A549 (cell line): ENCODE measurements at regions not wholly inside any gene's neighbourhood (a gene's known extent, or its start where the extent isn't known, plus 50 kb on each side); places are given as distances from the start of the nearest gene placed in this dataset.

Experiments
- ATAC-seq, 2 experiments: fragments of 200-7000 bp in 1 of 2; fragments of >200 bp in 1 of 2; cut with Nextera tagmentation in 1 of 2; cut with Tn5 transposase in 1 of 2; 3 replicates each; pipeline versions ENCODE4 v1.8.0 to v1.9.1; 2018 to 2020; ENCODE audit warnings: mild to moderate bottlenecking in 1 of 2, moderate library complexity in 1 of 2
- CTCF ChIA-PET: fragments of 300-600 bp; sonication (Branson Sonifier 250); formaldehyde crosslinking; extraction: SDS; loops from one replicate; lab custom pipeline; 2021; ENCODE audit warnings: antibody characterized with exemption, inconsistent platforms; lab: Yijun Ruan, JAX
- POLR2A ChIA-PET: fragments of 350-600 bp; formaldehyde crosslinking; extraction: SDS; loops from one replicate; lab custom pipeline; 2021; ENCODE audit warnings: antibody characterized with exemption, inconsistent platforms; lab: Yijun Ruan, JAX
- DNase-seq, 2 experiments: peaks; one replicate each; pipeline versions ENCODE4 v3.0.0 to v3.0.0-alpha.2; 2011 to 2016; ENCODE audit warnings: low read depth in 1 of 2, low spot score in 1 of 2
- FAIRE-seq: peaks from 2 replicates; lab custom pipeline; 2011; peaks lifted over from hg19 to GRCh38; lab: Jason Lieb, UNC
- H3K27ac ChIP-seq, 2 experiments: fragments of >200 bp; sonication (Bioruptor Twin); formaldehyde crosslinking; 3 replicates each; pipeline ENCODE4 v1.5.1; 2016 to 2017
- H3K4me1 ChIP-seq: fragments of >200 bp; sonication (Bioruptor Twin); formaldehyde crosslinking; 3 replicates; pipeline ENCODE4 v1.6.1; 2016
- H3K4me2 ChIP-seq: fragments of >200 bp; sonication (Bioruptor Twin); formaldehyde crosslinking; 3 replicates; pipeline ENCODE4 v1.6.1; 2016
- H3K4me3 ChIP-seq: fragments of >200 bp; sonication (Bioruptor Twin); formaldehyde crosslinking; 3 replicates; pipeline ENCODE4 v1.5.1; 2016
- H3K9me3 ChIP-seq: fragments of >200 bp; sonication (Bioruptor Twin); formaldehyde crosslinking; 3 replicates; pipeline ENCODE4 v1.6.1; 2016
- BHLHE40 ChIP-seq: IDR thresholded peaks from 2 replicates; pipeline ENCODE4 v1.6.1; 2012; ENCODE audit warnings: low read depth, low read length, inconsistent platforms
- CHD4 ChIP-seq: fragments of 200-600 bp; sonication (generic); IDR thresholded peaks from 2 replicates; pipeline ENCODE4 v1.6.1; 2016; ENCODE audit warnings: antibody characterized with exemption, mild to moderate bottlenecking, borderline replicate concordance
- EHMT2 ChIP-seq: fragments of 200-600 bp; sonication (generic); IDR thresholded peaks from 2 replicates; pipeline ENCODE4 v1.6.1; 2016; ENCODE audit warnings: antibody characterized with exemption, low read depth, mild to moderate bottlenecking, moderate library complexity
- EP300 ChIP-seq, 2 experiments: fragments of >200 bp; sonication (Bioruptor Twin); formaldehyde crosslinking; IDR thresholded peaks; 2 replicates in 1 of 2; 3 replicates in 1 of 2; pipeline ENCODE4 v1.6.1; 2016 to 2017
- ESRRA ChIP-seq: fragments of 150-350 bp; IDR thresholded peaks from 2 replicates; pipeline ENCODE4 v1.6.1; 2014; ENCODE audit warnings: mild to moderate bottlenecking, low read length, borderline replicate concordance
- FOSB ChIP-seq: fragments of 250-450 bp; sonication (Bioruptor Pico); IDR thresholded peaks from 2 replicates; pipeline ENCODE4 v1.5.0; 2020; ENCODE audit warnings: mild to moderate bottlenecking, moderate library complexity
- FOSL2 ChIP-seq, 2 experiments: fragments of 450-650 bp in 1 of 2; fragments of >200 bp in 1 of 2; sonication (Bioruptor Twin) in 1 of 2; formaldehyde crosslinking; IDR thresholded peaks; 2 replicates each; pipeline versions ENCODE4 v1.5.0 to v1.6.1; 2016 to 2020; ENCODE audit warnings: mild to moderate bottlenecking in 1 of 2, moderate library complexity in 1 of 2
- GATA3 ChIP-seq: IDR thresholded peaks from 2 replicates; pipeline ENCODE4 v1.6.1; 2012; ENCODE audit warnings: borderline replicate concordance
- HEYL ChIP-seq: fragments of 250-450 bp; sonication (Bioruptor Pico); IDR thresholded peaks from 2 replicates; pipeline ENCODE4 v1.8.0; 2021; ENCODE audit warnings: mild to moderate bottlenecking, moderate library complexity
- JUN ChIP-seq, 2 experiments: fragments of >200 bp; sonication (Bioruptor Twin); formaldehyde crosslinking; IDR thresholded peaks; 2 replicates in 1 of 2; 3 replicates in 1 of 2; pipeline ENCODE4 v1.6.1; 2016 to 2017
- MYC ChIP-seq: IDR thresholded peaks from 2 replicates; pipeline ENCODE4 v1.6.1; 2012; ENCODE audit warnings: mild to moderate bottlenecking, inconsistent platforms, low read length, improper control_type of control experiment, borderline replicate concordance
- NFE2L2 ChIP-seq: fragments of 150-350 bp; conservative IDR thresholded peaks from 2 replicates; pipeline ENCODE4 v1.6.1; 2014; ENCODE audit warnings: low read length
- PHF8 ChIP-seq: fragments of 200-600 bp; sonication (generic); IDR thresholded peaks from 2 replicates; pipeline ENCODE4 v1.6.1; 2016; ENCODE audit warnings: low read depth, mild to moderate bottlenecking, antibody characterized with exemption, moderate library complexity, borderline replicate concordance
- RAD21 ChIP-seq, 2 experiments: fragments of >200 bp in 1 of 2; sonication (Bioruptor Twin) in 1 of 2; formaldehyde crosslinking in 1 of 2; IDR thresholded peaks in 1 of 2; conservative IDR thresholded peaks in 1 of 2; 2 replicates in 1 of 2; 3 replicates in 1 of 2; pipeline ENCODE4 v1.6.1; 2012 to 2018; ENCODE audit warnings: inconsistent platforms in 1 of 2
- RFX5 ChIP-seq: fragments of 450-650 bp; IDR thresholded peaks from 2 replicates; pipeline ENCODE4 v1.7.1; 2014; ENCODE audit warnings: antibody characterized with exemption, mild to moderate bottlenecking, moderate library complexity
- SMC3 ChIP-seq: fragments of >200 bp; sonication (Bioruptor Twin); formaldehyde crosslinking; IDR thresholded peaks from 3 replicates; pipeline ENCODE4 v1.6.1; 2018; ENCODE audit warnings: inconsistent platforms
- TP53 ChIP-seq: fragments of 250-450 bp; sonication (Bioruptor Pico); IDR thresholded peaks from 2 replicates; pipeline ENCODE4 v1.5.0; 2021; ENCODE audit warnings: mild to moderate bottlenecking, moderate library complexity
- ZC3H11A ChIP-seq: fragments of 450-650 bp; IDR thresholded peaks from 2 replicates; pipeline ENCODE4 v1.6.1; 2014; ENCODE audit warnings: antibody characterized with exemption, mild to moderate bottlenecking
- WGBS: methylation state at CpG from one replicate; pipeline ENCODE4 v1.1.6; 2017; ENCODE audit errors: missing lambda C conversion rate; 5-methylcytosine and 5-hydroxymethylcytosine counted together
- TF ChIP-seq, protein P1 (sequence below): fragments of 250-450 bp; sonication (Bioruptor Pico); IDR thresholded peaks from 2 replicates; pipeline ENCODE4 v1.5.0; 2021; ENCODE audit warnings: mild to moderate bottlenecking, moderate library complexity, borderline replicate concordance
- TF ChIP-seq, protein P2 (sequence below): fragments of >200 bp; sonication (Bioruptor Twin); formaldehyde crosslinking; IDR thresholded peaks from 3 replicates; pipeline ENCODE4 v1.5.1; 2016
- TF ChIP-seq, protein P3 (sequence below): fragments of 200-600 bp; sonication (generic); IDR thresholded peaks from 2 replicates; pipeline ENCODE4 v1.6.1; 2016; ENCODE audit warnings: antibody characterized with exemption, mild to moderate bottlenecking, moderate library complexity

DNA sequence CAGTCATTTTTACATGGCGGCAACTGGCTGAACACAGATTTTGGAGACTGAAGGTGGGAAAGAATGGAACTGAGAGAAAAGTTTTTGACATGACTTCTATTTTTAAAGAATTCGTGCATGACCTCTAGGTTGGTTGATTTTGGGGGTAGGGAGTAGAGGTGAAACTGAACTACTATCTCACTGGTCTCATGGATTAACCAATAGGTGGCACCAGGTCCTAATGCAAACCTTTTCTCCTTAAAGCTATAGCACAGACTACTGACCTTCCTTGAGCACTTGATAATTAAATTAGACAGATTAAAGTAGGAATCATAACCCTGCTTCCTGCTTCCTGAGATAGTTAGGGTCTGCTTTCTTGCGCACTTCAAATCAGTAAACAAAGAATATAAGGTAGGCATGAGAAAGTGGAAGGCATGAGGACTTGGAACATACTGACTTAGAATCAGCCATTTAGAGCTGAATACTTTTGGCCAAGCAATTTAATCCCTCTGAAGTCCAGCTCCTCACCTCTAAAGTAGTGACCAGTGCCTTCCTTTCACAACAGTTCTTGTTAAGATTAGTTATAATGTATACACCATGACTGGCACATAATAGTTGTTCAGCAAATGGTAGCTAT is 206.0 kb downstream of the CENPF start:
- no peak for FAIRE-seq
- ATAC-seq = peak; percentile 79 to 81

DNA sequence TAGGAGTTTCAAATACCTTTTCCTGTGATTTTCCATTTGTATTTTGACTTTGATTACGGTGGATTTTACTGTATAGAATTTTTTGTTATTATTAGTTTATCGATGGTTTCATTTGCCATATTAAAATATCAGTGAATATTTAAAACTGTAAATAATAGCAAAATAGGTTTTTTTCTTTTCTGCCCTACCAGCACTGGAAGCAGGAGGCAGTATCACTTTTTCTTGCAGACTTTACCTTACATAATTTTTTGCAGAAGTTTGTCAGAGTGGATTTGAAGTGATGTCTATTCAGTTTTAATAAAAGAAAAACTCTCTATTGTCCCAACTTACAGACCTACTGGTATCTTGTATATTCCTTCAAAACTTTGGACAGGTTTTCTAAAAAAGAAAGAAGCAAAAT is 213.6 kb downstream of the CENPF start:
- ChIA-PET POLR2A (no interaction called here), CTCF (no interaction called here)
- TF ChIP-seq, protein P1, sequence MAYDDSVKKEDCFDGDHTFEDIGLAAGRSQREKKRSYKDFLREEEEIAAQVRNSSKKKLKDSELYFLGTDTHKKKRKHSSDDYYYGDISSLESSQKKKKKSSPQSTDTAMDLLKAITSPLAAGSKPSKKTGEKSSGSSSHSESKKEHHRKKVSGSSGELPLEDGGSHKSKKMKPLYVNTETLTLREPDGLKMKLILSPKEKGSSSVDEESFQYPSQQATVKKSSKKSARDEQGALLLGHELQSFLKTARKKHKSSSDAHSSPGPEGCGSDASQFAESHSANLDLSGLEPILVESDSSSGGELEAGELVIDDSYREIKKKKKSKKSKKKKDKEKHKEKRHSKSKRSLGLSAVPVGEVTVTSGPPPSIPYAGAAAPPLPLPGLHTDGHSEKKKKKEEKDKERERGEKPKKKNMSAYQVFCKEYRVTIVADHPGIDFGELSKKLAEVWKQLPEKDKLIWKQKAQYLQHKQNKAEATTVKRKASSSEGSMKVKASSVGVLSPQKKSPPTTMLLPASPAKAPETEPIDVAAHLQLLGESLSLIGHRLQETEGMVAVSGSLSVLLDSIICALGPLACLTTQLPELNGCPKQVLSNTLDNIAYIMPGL (CRISPR knock-in tag) = no peak
- TF ChIP-seq PHF8 (no peak), FOSL2 (IDR thresholded peaks at IDR 0.05) (no peak), FOSL2 (CRISPR knock-in tag; IDR thresholded peaks at IDR 0.05) (no peak), BHLHE40 (no peak), JUN (IDR thresholded peaks at IDR 0.05) (no peak), GATA3 (no peak), FOSB (CRISPR knock-in tag) (no peak)
- no peaks in the 10 kb centered on the region for H3K9me3 ChIP-seq
- 32% methylated on average over 2 of the region's 2 CpGs for WGBS
- FAIRE-seq (no peak), DNase-seq (no peak), ATAC-seq (no peak)
- H3K27ac ChIP-seq = no peak overlapping the region
- H3K4me1 ChIP-seq = no peaks in the 10 kb centered on the region
- no peak overlapping the region for H3K4me3 ChIP-seq
- H3K4me2 ChIP-seq = no peak overlapping the region

More for the DNA sequence above, 206.0 kb downstream of the CENPF start:
- no peak for TF ChIP-seq JUN (IDR thresholded peaks at IDR 0.05)
- TF ChIP-seq ZC3H11A = no peak
- TF ChIP-seq CHD4 = no peak
- no peak for TF ChIP-seq PHF8
- TF ChIP-seq RAD21 (conservative IDR thresholded peaks at IDR 0.05 in 1 of 2, IDR thresholded peaks at IDR 0.05 in 1 of 2) = peak; percentile 57 to 75
- TF ChIP-seq, protein P2, sequence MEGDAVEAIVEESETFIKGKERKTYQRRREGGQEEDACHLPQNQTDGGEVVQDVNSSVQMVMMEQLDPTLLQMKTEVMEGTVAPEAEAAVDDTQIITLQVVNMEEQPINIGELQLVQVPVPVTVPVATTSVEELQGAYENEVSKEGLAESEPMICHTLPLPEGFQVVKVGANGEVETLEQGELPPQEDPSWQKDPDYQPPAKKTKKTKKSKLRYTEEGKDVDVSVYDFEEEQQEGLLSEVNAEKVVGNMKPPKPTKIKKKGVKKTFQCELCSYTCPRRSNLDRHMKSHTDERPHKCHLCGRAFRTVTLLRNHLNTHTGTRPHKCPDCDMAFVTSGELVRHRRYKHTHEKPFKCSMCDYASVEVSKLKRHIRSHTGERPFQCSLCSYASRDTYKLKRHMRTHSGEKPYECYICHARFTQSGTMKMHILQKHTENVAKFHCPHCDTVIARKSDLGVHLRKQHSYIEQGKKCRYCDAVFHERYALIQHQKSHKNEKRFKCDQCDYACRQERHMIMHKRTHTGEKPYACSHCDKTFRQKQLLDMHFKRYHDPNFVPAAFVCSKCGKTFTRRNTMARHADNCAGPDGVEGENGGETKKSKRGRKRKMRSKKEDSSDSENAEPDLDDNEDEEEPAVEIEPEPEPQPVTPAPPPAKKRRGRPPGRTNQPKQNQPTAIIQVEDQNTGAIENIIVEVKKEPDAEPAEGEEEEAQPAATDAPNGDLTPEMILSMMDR = peak; percentile 43
- no peak for TF ChIP-seq ESRRA
- no peak for TF ChIP-seq EHMT2
- TF ChIP-seq SMC3 = peak; percentile 49
- 0 out of 5 replicates have a peak, but pooled peaks of 1 of the 2 experiments have one; percentile 11 for TF ChIP-seq EP300 (IDR thresholded peaks at IDR 0.05)
- no peak overlapping the region for H3K27ac ChIP-seq
- no peaks in the 10 kb centered on the region for H3K9me3 ChIP-seq
- ChIA-PET POLR2A (no interaction called here), CTCF (interaction anchor here (0.5 to 2.0 kb wide), 8 partner anchors 14 to 713 kb away, joined by 3 to 13 read pairs (median 3); no protein-coding TSS in a partner anchor)
- no peak overlapping the region for H3K4me2 ChIP-seq
- H3K4me1 ChIP-seq = no peaks in the 10 kb centered on the region
- DNase-seq = peak in 1 of 2 experiments; percentile 14
- WGBS = 63% methylated on average over 3 of the region's 3 CpGs
- no peak overlapping the region for H3K4me3 ChIP-seq

DNA sequence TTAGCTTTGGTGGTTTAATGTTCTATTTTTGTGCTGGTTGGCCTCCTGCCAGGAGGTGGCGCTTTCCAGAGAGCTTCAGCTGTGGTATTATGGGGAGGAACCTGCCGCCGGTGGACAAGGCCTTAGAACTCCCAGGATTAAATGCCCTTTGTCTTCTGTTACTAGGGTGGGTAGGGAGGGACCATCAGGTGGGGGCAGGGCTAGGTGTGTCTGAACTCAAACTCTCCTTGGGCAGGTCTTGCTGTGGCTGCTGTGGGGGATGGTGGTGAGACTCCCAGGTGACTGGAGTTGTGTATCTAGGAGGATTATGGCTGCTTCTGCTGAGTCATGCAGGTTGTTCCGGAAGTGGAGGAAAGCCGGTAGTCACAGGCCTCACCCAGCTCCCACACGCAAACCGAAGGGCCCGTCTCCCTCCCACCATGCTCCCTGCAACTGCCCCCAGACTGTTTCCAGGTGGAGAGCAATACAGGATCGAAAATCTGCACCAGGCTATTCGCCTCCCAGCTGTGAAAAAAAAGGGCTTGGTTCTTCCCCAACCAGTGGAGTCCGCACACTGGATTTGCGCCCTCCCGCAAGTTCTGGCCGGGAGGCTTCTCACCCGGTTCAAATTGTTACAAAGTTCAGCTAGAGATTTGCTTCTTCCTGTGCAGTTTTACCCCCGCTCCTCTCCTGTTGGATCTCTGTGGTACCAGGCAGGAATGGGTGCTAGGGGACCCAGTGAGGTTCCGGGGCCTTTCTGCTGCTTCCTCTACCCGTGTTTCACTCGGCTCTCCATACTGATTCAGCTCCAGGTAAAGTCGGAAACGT is 220.5 kb downstream of the CENPF start:
- 0 out of 6 replicates have a peak overlapping the region, but pooled peaks of 1 of the 2 experiments have one; percentile 3 for H3K27ac ChIP-seq
- H3K4me1 ChIP-seq = no peaks in the 10 kb centered on the region
- CTCF ChIA-PET = interaction anchor here (0.9 to 1.3 kb wide), 2 partner anchors 10 to 14 kb away, joined by 3 read pairs; no protein-coding TSS in a partner anchor
- no peaks in the 10 kb centered on the region; the same call in 2 of the 3 replicates for H3K9me3 ChIP-seq
- no peak for ATAC-seq
- 75% methylated on average over 17 of the region's 21 CpGs for WGBS
- DNase-seq = no peak
- H3K4me2 ChIP-seq = no peak overlapping the region
- no peak for FAIRE-seq
- H3K4me3 ChIP-seq = no peak overlapping the region
- POLR2A ChIA-PET = no interaction called here
- no peak; the same call in 1 of the 2 replicates for TF ChIP-seq NFE2L2
- TF ChIP-seq, protein P1 (CRISPR knock-in tag) = no peak
- TF ChIP-seq MYC = no peak
- TF ChIP-seq RFX5 = no peak
- no peak for TF ChIP-seq CHD4
- TF ChIP-seq TP53 (CRISPR knock-in tag) = no peak
- TF ChIP-seq, protein P3, sequence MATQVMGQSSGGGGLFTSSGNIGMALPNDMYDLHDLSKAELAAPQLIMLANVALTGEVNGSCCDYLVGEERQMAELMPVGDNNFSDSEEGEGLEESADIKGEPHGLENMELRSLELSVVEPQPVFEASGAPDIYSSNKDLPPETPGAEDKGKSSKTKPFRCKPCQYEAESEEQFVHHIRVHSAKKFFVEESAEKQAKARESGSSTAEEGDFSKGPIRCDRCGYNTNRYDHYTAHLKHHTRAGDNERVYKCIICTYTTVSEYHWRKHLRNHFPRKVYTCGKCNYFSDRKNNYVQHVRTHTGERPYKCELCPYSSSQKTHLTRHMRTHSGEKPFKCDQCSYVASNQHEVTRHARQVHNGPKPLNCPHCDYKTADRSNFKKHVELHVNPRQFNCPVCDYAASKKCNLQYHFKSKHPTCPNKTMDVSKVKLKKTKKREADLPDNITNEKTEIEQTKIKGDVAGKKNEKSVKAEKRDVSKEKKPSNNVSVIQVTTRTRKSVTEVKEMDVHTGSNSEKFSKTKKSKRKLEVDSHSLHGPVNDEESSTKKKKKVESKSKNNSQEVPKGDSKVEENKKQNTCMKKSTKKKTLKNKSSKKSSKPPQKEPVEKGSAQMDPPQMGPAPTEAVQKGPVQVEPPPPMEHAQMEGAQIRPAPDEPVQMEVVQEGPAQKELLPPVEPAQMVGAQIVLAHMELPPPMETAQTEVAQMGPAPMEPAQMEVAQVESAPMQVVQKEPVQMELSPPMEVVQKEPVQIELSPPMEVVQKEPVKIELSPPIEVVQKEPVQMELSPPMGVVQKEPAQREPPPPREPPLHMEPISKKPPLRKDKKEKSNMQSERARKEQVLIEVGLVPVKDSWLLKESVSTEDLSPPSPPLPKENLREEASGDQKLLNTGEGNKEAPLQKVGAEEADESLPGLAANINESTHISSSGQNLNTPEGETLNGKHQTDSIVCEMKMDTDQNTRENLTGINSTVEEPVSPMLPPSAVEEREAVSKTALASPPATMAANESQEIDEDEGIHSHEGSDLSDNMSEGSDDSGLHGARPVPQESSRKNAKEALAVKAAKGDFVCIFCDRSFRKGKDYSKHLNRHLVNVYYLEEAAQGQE = no peak
- no peak for TF ChIP-seq HEYL (CRISPR knock-in tag)
